ENCODE measurements at regions not wholly inside any gene's neighbourhood (a gene's known extent, or its start where the extent isn't known, plus 50 kb on each side); places are given as distances from the start of the nearest gene placed in this dataset.

GRCh38 chr9:7860335-7860709 lies 60.7 kb upstream of the DMAC1 start:
- TF ChIP-seq CTCF (IDR thresholded peaks at IDR 0.05), result no peak
- TF ChIP-seq POLR2A (IDR thresholded peaks at IDR 0.05), result no peak
